AG09309 (cell line): ENCODE measurements at regions not wholly inside any gene's neighbourhood (a gene's known extent, or its start where the extent isn't known, plus 50 kb on each side); places are given as distances from the start of the nearest gene placed in this dataset.
"Not testable (repeated sequence)": the region's sequence is repeated elsewhere in the genome, so short reads cannot be mapped to it uniquely, and the experiment has no call there.

Experiments
- DNase-seq: peaks from one replicate; pipeline ENCODE4 v3.0.0-alpha.2; 2010; ENCODE audit warnings: low read depth
- H3K4me3 ChIP-seq: 2 replicates; pipeline ENCODE4 v1.5.1; 2011; ENCODE audit warnings: mild to moderate bottlenecking, low read depth, low read length, moderate library complexity; ENCODE audit not compliant: control insufficient read depth
- TF ChIP-seq, protein P1 (sequence below): IDR thresholded peaks from 2 replicates; pipeline ENCODE4 v1.5.1; 2011; ENCODE audit warnings: mild to moderate bottlenecking, low read depth, low read length, inconsistent platforms; ENCODE audit not compliant: insufficient read depth, control insufficient read depth; ENCODE audit errors: missing control alignments

DNA sequence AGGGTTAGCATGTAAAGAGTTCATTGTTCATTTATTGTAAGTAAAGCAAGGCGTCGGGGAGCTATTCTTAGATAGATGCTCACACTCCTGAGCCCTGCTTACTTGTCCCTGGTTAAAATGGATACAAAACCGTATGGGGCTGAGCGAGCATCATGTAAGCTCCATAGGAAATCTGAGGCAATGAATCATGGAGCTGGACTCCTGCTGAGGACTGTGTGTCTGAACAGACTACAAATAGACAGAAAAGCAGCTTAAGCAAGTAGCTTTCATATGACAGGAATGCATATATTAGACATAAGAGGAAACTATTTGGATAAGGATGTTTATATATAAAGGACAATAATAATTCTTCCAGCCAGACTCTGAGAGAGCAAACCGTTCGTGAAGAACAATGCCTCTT lies 604.9 kb upstream of the PTBP2 start:
- no peak overlapping the region for H3K4me3 ChIP-seq
- DNase-seq = no peak
- TF ChIP-seq, protein P1, sequence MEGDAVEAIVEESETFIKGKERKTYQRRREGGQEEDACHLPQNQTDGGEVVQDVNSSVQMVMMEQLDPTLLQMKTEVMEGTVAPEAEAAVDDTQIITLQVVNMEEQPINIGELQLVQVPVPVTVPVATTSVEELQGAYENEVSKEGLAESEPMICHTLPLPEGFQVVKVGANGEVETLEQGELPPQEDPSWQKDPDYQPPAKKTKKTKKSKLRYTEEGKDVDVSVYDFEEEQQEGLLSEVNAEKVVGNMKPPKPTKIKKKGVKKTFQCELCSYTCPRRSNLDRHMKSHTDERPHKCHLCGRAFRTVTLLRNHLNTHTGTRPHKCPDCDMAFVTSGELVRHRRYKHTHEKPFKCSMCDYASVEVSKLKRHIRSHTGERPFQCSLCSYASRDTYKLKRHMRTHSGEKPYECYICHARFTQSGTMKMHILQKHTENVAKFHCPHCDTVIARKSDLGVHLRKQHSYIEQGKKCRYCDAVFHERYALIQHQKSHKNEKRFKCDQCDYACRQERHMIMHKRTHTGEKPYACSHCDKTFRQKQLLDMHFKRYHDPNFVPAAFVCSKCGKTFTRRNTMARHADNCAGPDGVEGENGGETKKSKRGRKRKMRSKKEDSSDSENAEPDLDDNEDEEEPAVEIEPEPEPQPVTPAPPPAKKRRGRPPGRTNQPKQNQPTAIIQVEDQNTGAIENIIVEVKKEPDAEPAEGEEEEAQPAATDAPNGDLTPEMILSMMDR = no peak

DNA sequence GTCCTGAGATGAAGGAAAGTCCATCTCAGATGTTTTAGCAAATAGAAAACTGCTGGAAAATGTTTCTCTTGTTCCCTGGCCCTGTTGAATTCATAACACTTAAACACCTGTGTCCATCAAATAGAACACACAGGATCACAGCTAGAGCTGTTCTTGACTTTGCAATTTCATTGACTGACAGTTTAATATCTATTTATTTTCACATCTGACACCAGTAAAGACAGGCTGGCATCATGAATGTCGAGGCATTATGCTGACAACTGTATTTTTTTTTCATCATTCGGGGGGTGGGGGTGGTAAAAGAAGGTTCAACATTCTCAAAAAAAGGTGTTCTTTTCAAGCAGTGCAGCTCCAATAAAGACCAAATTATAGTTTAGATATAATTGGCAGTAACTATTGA lies 591.2 kb upstream of the PTBP2 start:
- TF ChIP-seq, protein P1 = no peak
- H3K4me3 ChIP-seq = no peak overlapping the region
- no peak for DNase-seq

DNA sequence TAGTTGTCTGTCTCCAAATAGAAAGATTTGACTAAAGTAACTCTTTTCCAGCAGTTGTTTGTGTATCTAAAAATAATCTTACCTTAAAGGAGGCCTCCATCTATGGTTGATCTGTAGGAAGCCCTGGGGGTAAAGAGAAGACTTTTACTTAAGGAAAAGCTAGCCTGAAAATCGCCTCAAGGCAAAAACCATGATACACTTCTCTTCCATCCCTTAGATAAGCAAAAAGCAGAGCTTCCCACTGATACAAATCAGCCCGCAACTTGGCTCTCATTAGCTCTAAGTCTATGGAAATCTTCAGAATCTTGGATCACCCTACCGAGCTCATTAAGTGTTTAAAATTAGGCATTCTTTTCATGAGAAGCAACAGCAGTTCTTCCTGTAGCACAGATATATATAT lies 576.9 kb upstream of the PTBP2 start:
- DNase-seq = no peak
- TF ChIP-seq, protein P1 = no peak
- H3K4me3 ChIP-seq = no peak overlapping the region

DNA sequence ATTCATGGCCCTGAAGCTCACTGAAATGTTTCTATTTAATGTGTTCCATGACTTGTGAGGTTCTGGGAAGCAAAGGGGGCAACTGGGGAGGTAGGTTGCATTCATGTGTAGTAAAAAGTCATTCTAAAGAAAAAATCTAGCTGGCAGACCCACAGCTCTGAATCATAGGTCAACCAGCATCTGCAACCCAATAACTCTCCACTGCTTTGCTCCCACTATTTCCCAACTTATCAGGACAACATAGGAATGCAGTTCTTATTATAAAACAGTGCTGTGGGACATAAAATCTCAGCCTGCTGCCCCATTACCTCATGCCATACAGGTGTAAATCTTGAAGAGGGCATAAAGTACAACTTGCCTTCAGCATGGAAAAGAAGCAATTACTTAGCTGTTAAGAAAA lies 576.1 kb upstream of the PTBP2 start:
- no peak for DNase-seq
- H3K4me3 ChIP-seq = no peak overlapping the region

DNA sequence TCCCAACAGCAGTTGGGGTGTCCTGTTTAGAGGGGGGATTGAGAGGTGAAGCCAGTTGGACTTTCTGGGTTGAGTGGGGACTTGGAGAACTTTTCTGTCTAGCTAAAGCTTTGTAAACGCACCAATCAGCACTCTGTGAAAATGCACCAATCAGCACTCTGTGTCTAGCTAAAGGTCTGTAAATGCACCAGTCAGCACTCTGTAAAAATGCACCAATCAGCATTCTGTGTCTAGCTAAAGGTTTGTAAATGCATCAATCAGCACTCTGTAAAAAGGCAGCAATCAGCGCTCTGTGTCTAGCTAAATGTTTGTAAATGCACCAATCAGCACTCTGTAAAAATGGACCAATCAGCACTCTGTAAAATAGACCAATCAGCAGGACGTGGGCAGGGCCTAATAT lies 568.6 kb upstream of the PTBP2 start:
- DNase-seq, H3K4me3 ChIP-seq: not testable (repeated sequence)

More for the DNA sequence above, 576.1 kb upstream of the PTBP2 start:
- TF ChIP-seq, protein P1 = no peak

DNA sequence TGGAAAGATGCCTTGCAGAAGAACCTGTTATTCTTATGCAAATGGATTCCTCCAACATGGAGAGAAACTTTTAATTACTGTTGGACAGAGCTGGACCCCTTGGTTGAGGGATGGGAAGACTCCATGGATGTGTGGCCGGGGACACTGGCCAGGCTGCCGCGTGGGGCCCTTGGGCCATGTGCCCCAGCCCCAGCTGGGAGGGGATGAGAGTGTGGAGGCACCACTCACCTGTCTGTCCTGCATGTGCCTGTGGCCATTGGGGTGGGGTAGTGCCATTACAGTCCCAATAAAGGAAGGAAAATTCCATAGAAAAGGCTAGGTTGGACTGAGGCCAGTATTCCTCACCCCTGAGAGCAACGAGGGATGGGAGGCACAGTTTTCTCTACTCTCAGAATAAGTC lies 564.5 kb upstream of the PTBP2 start:
- no peak for DNase-seq
- TF ChIP-seq, protein P1 = no peak
- no peak overlapping the region for H3K4me3 ChIP-seq

DNA sequence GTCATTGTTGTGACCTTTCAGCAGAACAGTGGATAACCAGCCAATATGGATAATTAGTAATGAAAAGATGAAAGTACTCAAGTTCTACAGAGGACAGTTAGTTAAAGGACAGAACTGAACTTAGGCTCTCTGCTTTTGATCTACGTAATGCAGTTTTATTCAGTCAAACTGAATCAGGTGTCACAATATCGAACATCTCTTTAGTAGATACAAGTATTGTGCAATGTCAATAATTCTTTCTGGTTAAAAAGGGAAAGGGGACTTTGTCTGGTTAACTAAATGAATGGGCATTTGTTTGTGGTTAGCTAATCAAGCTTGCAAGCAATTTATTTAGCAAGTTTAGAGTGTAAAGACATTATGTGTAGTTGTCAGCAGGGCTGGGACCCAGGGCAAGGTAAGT lies 562.2 kb upstream of the PTBP2 start:
- no peak overlapping the region for H3K4me3 ChIP-seq
- no peak for DNase-seq
- TF ChIP-seq, protein P1 = no peak
